ENCODE measurements at regions not wholly inside any gene's neighbourhood (a gene's known extent, or its start where the extent isn't known, plus 50 kb on each side); places are given as distances from the start of the nearest gene placed in this dataset.

DNA sequence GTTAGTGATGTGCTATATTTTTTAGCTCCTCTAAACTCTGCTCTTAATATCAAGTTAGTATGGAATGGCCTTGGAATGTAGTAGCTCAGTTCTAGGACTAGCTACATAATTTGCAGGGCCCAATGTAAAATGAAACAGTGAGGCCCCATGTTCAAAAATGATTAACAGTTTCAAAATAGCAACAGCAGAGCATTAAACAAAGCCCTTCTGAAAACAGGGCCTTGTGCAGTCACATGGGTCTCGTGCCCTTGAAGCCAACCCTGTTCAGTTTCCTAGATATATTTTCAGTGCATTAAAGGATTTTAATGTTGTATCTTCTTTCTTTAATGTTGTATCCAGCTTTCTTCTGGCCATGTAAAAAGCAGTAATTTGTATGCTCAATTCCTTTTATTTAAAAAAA, 82.1 kb downstream of the TASL start:
- TF ChIP-seq, protein P1, sequence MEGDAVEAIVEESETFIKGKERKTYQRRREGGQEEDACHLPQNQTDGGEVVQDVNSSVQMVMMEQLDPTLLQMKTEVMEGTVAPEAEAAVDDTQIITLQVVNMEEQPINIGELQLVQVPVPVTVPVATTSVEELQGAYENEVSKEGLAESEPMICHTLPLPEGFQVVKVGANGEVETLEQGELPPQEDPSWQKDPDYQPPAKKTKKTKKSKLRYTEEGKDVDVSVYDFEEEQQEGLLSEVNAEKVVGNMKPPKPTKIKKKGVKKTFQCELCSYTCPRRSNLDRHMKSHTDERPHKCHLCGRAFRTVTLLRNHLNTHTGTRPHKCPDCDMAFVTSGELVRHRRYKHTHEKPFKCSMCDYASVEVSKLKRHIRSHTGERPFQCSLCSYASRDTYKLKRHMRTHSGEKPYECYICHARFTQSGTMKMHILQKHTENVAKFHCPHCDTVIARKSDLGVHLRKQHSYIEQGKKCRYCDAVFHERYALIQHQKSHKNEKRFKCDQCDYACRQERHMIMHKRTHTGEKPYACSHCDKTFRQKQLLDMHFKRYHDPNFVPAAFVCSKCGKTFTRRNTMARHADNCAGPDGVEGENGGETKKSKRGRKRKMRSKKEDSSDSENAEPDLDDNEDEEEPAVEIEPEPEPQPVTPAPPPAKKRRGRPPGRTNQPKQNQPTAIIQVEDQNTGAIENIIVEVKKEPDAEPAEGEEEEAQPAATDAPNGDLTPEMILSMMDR (IDR thresholded peaks at IDR 0.05) = no peak
- TF ChIP-seq POLR2AphosphoS5 (IDR thresholded peaks at IDR 0.05) = no peak

All from gastroesophageal sphincter (tissue), 3 donors.